Fibroblast of mammary gland (primary cell): ENCODE measurements at regions not wholly inside any gene's neighbourhood (a gene's known extent, or its start where the extent isn't known, plus 50 kb on each side); places are given as distances from the start of the nearest gene placed in this dataset.
A peak's percentile ranks its signal among the peaks of the same experiment; 100 is the strongest.

Experiments used
- DNase-seq: peaks from one replicate; pipeline ENCODE4 v3.0.0-alpha.2; 2010; ENCODE audit warnings: low read depth
- H3K4me3 ChIP-seq: 2 replicates; pipeline ENCODE4 v1.5.1; 2011; ENCODE audit warnings: low read depth, mild to moderate bottlenecking, low read length, moderate library complexity; ENCODE audit not compliant: control insufficient read depth
- CTCF ChIP-seq: conservative IDR thresholded peaks from 2 replicates; pipeline ENCODE4 v1.5.1; 2011; ENCODE audit warnings: low read depth, low read length, inconsistent platforms; ENCODE audit not compliant: control insufficient read depth, insufficient read depth

GRCh38 chr15:89399238-89400115 lies 64.9 kb upstream of the POLG start:
- DNase-seq: peak; percentile 6

GRCh38 chr15:89398896-89399237 lies 64.2 kb upstream of the POLG start:
- H3K4me3 ChIP-seq: no peak overlapping the region
- no peak for TF ChIP-seq CTCF
- no peak for DNase-seq

More at GRCh38 chr15:89399238-89400115, 64.9 kb upstream of the POLG start:
- H3K4me3 ChIP-seq: no peak overlapping the region
- peak; percentile 29 for TF ChIP-seq CTCF

- no peak for TF ChIP-seq CTCF
- no peak for DNase-seq
- no peak overlapping the region for H3K4me3 ChIP-seq
These were observed 63.0 kb upstream of the POLG start for GRCh38 chr15:89397653-89398023.

- no peak for TF ChIP-seq CTCF
- no peak for DNase-seq
- no peak overlapping the region for H3K4me3 ChIP-seq
These were observed 62.4 kb upstream of the POLG start for GRCh38 chr15:89396723-89397652.

GRCh38 chr15:89395996-89396395 lies 61.4 kb upstream of the POLG start:
- DNase-seq: no peak
- no peak overlapping the region for H3K4me3 ChIP-seq
- no peak for TF ChIP-seq CTCF

- no peak for TF ChIP-seq CTCF
- H3K4me3 ChIP-seq: no peak overlapping the region
- no peak for DNase-seq
These were observed 60.8 kb upstream of the POLG start for GRCh38 chr15:89395461-89395871.
